Stimulated activated CD8-positive, alpha-beta memory T cell treated with anti-CD3 and anti-CD28 coated beads, Interleukin-4, amount 100 ng/mL, for 4 hours (primary cell): ENCODE measurements at regions not wholly inside any gene's neighbourhood (a gene's known extent, or its start where the extent isn't known, plus 50 kb on each side); places are given as distances from the start of the nearest gene placed in this dataset.

ENCODE experiments used
- DNase-seq, 2 donors: peaks; one replicate each; pipeline ENCODE4 v3.0.0-alpha.2; 2020; ENCODE audit warnings: low read depth in 2 of 2, low spot score in 1 of 2

GRCh38 chr15:91793771-91794170 lies 59.7 kb upstream of the SLCO3A1 start:
- no peak for DNase-seq

DNA sequence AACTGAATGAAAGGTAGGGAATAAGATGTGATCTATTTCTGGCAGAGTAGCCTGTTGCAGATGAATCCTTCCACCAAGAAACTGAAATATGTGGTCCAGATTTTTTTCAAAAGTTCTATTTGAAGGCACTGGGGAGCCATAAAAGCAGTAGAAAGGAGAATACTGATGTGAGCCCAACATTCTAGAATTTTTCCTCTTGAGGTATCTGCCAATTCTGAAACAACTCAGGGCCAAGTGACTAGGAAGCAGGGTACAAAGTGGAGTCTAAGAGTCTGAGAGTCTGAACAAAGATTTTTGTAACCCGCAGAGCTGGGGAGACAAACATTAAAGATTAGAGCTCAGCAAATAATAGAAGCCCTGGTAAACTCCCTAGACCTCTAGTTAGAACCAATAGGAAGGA lies 58.3 kb upstream of the SLCO3A1 start:
- DNase-seq = no peak

- DNase-seq = no peak
Observed at GRCh38 chr15:91801836-91802534, 51.5 kb upstream of the SLCO3A1 start.

DNA sequence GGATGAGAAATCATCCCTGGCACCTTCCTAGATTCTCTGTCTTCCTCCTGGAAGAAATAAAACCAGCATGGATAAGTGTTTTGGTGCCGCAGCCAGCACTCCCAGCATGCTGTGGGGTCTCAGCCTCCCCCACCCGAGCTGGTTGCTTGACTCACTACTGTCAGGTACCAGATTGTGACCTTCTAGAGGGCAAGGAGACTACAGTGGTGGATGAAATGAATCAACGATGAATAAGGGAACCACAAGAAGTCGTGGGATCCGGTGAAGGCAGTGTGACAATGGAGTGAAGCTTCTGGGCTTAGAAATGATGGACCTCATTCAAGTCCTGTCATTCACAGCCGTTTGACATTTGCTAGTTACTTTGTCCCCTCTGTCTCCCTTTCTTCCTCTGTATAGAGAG lies 50.2 kb upstream of the SLCO3A1 start:
- no peak for DNase-seq
